Type B pancreatic cell (in vitro differentiated cells): ENCODE measurements at regions not wholly inside any gene's neighbourhood (a gene's known extent, or its start where the extent isn't known, plus 50 kb on each side); places are given as distances from the start of the nearest gene placed in this dataset.
"Not testable (repeated sequence)": the region's sequence is repeated elsewhere in the genome, so short reads cannot be mapped to it uniquely, and the experiment has no call there.

Experiments used
- DNase-seq: peaks from one replicate; pipeline ENCODE4 v3.0.0; 2021; ENCODE audit warnings: mixed read lengths; ENCODE audit not compliant: unreplicated experiment; ENCODE audit errors: extremely low spot score
- H3K27ac Mint-ChIP-seq: 2 replicates; pipeline ENCODE4 v1.8.0; 2021; ENCODE audit warnings: mild to moderate bottlenecking, mixed read lengths
- H3K27me3 Mint-ChIP-seq: 2 replicates; pipeline ENCODE4 v1.8.0; 2021; ENCODE audit warnings: mixed read lengths
- H3K36me3 Mint-ChIP-seq: 2 replicates; pipeline ENCODE4 v1.8.0; 2021; ENCODE audit warnings: mixed read lengths
- H3K4me1 Mint-ChIP-seq: one replicate; pipeline ENCODE4 v1.8.0; 2021; ENCODE audit warnings: mixed read lengths; ENCODE audit not compliant: unreplicated experiment
- H3K4me3 Mint-ChIP-seq: 2 replicates; pipeline ENCODE4 v1.8.0; 2021; ENCODE audit warnings: mild to moderate bottlenecking, mixed read lengths
- H3K9me3 Mint-ChIP-seq: 2 replicates; pipeline ENCODE4 v1.8.0; 2021; ENCODE audit warnings: mixed read lengths
- CTCF ChIP-seq: fragments of 200-600 bp; sonication (generic); conservative IDR thresholded peaks from 2 replicates; pipeline ENCODE4 v1.5.0; 2021; ENCODE audit warnings: antibody characterized with exemption, mild to moderate bottlenecking

- no peaks in the 10 kb centered on the region for H3K4me1 Mint-ChIP-seq
- TF ChIP-seq CTCF, result no peak
- H3K36me3 Mint-ChIP-seq, result no peaks in the 10 kb centered on the region
- H3K27ac Mint-ChIP-seq, result no peak overlapping the region
- no peak for DNase-seq
- no peaks in the 10 kb centered on the region for H3K27me3 Mint-ChIP-seq
- no peaks in the 10 kb centered on the region for H3K9me3 Mint-ChIP-seq
- no peak overlapping the region for H3K4me3 Mint-ChIP-seq
Observed at GRCh38 chr9:1880038-1880565, 135.0 kb upstream of the SMARCA2 start.

- DNase-seq, result no peak
- no peak for TF ChIP-seq CTCF
- Mint-ChIP-seq H3K4me1 (no peaks in the 10 kb centered on the region), H3K9me3 (no peaks in the 10 kb centered on the region), H3K27me3 (no peaks in the 10 kb centered on the region), H3K36me3 (no peaks in the 10 kb centered on the region), H3K27ac (peak overlapping the region; percentile 63), H3K4me3 (no peak overlapping the region)
Observed at GRCh38 chr9:1881708-1882295, 133.3 kb upstream of the SMARCA2 start.

- H3K27me3 Mint-ChIP-seq, result no peaks in the 10 kb centered on the region
- no peak for TF ChIP-seq CTCF
- H3K4me1 Mint-ChIP-seq, result no peaks in the 10 kb centered on the region
- H3K9me3 Mint-ChIP-seq, result no peaks in the 10 kb centered on the region
- H3K4me3 Mint-ChIP-seq, result no peak overlapping the region
- no peak for DNase-seq
- H3K27ac Mint-ChIP-seq, result no peak overlapping the region
- H3K36me3 Mint-ChIP-seq, result no peaks in the 10 kb centered on the region
Observed at GRCh38 chr9:1882711-1883403, 132.3 kb upstream of the SMARCA2 start.

- Mint-ChIP-seq H3K27me3 (no peaks in the 10 kb centered on the region), H3K4me1 (no peaks in the 10 kb centered on the region), H3K27ac (no peak overlapping the region), H3K36me3 (no peaks in the 10 kb centered on the region), H3K9me3 (no peaks in the 10 kb centered on the region), H3K4me3 (no peak overlapping the region)
- TF ChIP-seq CTCF, result no peak
- no peak for DNase-seq
Observed at GRCh38 chr9:1890201-1890600, 124.9 kb upstream of the SMARCA2 start.

- Mint-ChIP-seq H3K27me3 (no peaks in the 10 kb centered on the region), H3K36me3 (no peaks in the 10 kb centered on the region), H3K4me1 (no peaks in the 10 kb centered on the region), H3K4me3 (no peak overlapping the region), H3K9me3 (no peaks in the 10 kb centered on the region), H3K27ac (no peak overlapping the region)
- no peak for DNase-seq
- no peak for TF ChIP-seq CTCF
Observed at GRCh38 chr9:1890816-1891215, 124.3 kb upstream of the SMARCA2 start.

GRCh38 chr9:1903080-1903704 lies 112.0 kb upstream of the SMARCA2 start:
- not testable (repeated sequence) for DNase-seq, H3K36me3 Mint-ChIP-seq, H3K4me3 Mint-ChIP-seq, H3K4me1 Mint-ChIP-seq, H3K27me3 Mint-ChIP-seq, H3K27ac Mint-ChIP-seq
- peaks cover 23% of the 10 kb centered on the region for H3K9me3 Mint-ChIP-seq
